ENCODE measurements at regions not wholly inside any gene's neighbourhood (a gene's known extent, or its start where the extent isn't known, plus 50 kb on each side); places are given as distances from the start of the nearest gene placed in this dataset.

GRCh38 chr2:149991576-149991975 lies 404.0 kb upstream of the MMADHC start:
- Histone ChIP-seq H4K20me1 (ENCODE audit: control insufficient read depth, extremely low read depth, insufficient read depth, low read length) (no peaks in the 10 kb centered on the region), H3K36me3 (ENCODE audit: control insufficient read depth, insufficient read depth, low read length) (no peaks in the 10 kb centered on the region), H3K27me3 (ENCODE audit: control insufficient read depth, insufficient read depth, low read length) (no peaks in the 10 kb centered on the region), H3K9ac (ENCODE audit: insufficient read depth, low read length) (no peak overlapping the region), H3K9me3 (ENCODE audit: control insufficient read depth, insufficient read depth, low read depth, low read length) (no peaks in the 10 kb centered on the region), H3K4me1 (ENCODE audit: control insufficient read depth, extremely low read depth, insufficient read depth, low read length) (peaks cover 3% of the 10 kb centered on the region), H3K4me3 (replicated peaks in 1 of 4; ENCODE audit: control extremely low read depth in 1 of 4, insufficient read depth in 1 of 4, low read depth in 3 of 4, low read length in 4 of 4) (no peak overlapping the region), H3K4me2 (ENCODE audit: extremely low read depth, insufficient read depth, low read length) (no peak overlapping the region), H3K79me2 (ENCODE audit: control insufficient read depth, insufficient read depth, low read length) (no peaks in the 10 kb centered on the region), H3K27ac (ENCODE audit: insufficient read depth, low read length) (no peak overlapping the region), H2AFZ (ENCODE audit: low read length) (no peak overlapping the region)
- TF ChIP-seq CTCF (conservative IDR thresholded peaks at IDR 0.05 in 1 of 2, IDR thresholded peaks at IDR 0.05 in 1 of 2; ENCODE audit: low read depth in 1 of 2, low read length in 2 of 2) (no peak), EZH2 (IDR thresholded peaks at IDR 0.05; ENCODE audit: low read length, missing control alignments) (no peak)
- peak; percentile 54 to 84 for DNase-seq (ENCODE audit: low read depth in 2 of 2)

GRCh38 chr2:149990965-149991364 lies 403.4 kb upstream of the MMADHC start:
- no peaks in the 10 kb centered on the region for H4K20me1 ChIP-seq (ENCODE audit: control insufficient read depth, extremely low read depth, insufficient read depth, low read length)
- H3K4me3 ChIP-seq (replicated peaks in 1 of 4; ENCODE audit: control extremely low read depth in 1 of 4, insufficient read depth in 1 of 4, low read depth in 3 of 4, low read length in 4 of 4), result no peak overlapping the region
- H3K27me3 ChIP-seq (ENCODE audit: control insufficient read depth, insufficient read depth, low read length), result no peaks in the 10 kb centered on the region
- no peaks in the 10 kb centered on the region for H3K9me3 ChIP-seq (ENCODE audit: control insufficient read depth, insufficient read depth, low read depth, low read length)
- peaks cover 3% of the 10 kb centered on the region for H3K4me1 ChIP-seq (ENCODE audit: control insufficient read depth, extremely low read depth, insufficient read depth, low read length)
- H2AFZ ChIP-seq (ENCODE audit: low read length), result no peak overlapping the region
- no peak overlapping the region for H3K4me2 ChIP-seq (ENCODE audit: extremely low read depth, insufficient read depth, low read length)
- no peaks in the 10 kb centered on the region for H3K79me2 ChIP-seq (ENCODE audit: control insufficient read depth, insufficient read depth, low read length)
- H3K36me3 ChIP-seq (ENCODE audit: control insufficient read depth, insufficient read depth, low read length), result no peaks in the 10 kb centered on the region
- no peak for DNase-seq (ENCODE audit: low read depth in 2 of 2)
- no peak overlapping the region for H3K27ac ChIP-seq (ENCODE audit: insufficient read depth, low read length)
- no peak for TF ChIP-seq CTCF (conservative IDR thresholded peaks at IDR 0.05 in 1 of 2, IDR thresholded peaks at IDR 0.05 in 1 of 2; ENCODE audit: low read depth in 1 of 2, low read length in 2 of 2)
- TF ChIP-seq EZH2 (IDR thresholded peaks at IDR 0.05; ENCODE audit: low read length, missing control alignments), result no peak
- H3K9ac ChIP-seq (ENCODE audit: insufficient read depth, low read length), result no peak overlapping the region

GRCh38 chr2:149989447-149990063 lies 402.0 kb upstream of the MMADHC start:
- H3K9ac ChIP-seq (ENCODE audit: insufficient read depth, low read length), result no peak overlapping the region
- TF ChIP-seq EZH2 (IDR thresholded peaks at IDR 0.05; ENCODE audit: low read length, missing control alignments) (no peak), CTCF (conservative IDR thresholded peaks at IDR 0.05 in 1 of 2, IDR thresholded peaks at IDR 0.05 in 1 of 2; ENCODE audit: low read depth in 1 of 2, low read length in 2 of 2) (no peak)
- no peaks in the 10 kb centered on the region for H3K9me3 ChIP-seq (ENCODE audit: control insufficient read depth, insufficient read depth, low read depth, low read length)
- H3K27ac ChIP-seq (ENCODE audit: insufficient read depth, low read length), result no peak overlapping the region
- no peak overlapping the region for H2AFZ ChIP-seq (ENCODE audit: low read length)
- H3K4me1 ChIP-seq (ENCODE audit: control insufficient read depth, extremely low read depth, insufficient read depth, low read length), result peaks cover 3% of the 10 kb centered on the region
- H3K27me3 ChIP-seq (ENCODE audit: control insufficient read depth, insufficient read depth, low read length), result no peaks in the 10 kb centered on the region
- H3K36me3 ChIP-seq (ENCODE audit: control insufficient read depth, insufficient read depth, low read length), result no peaks in the 10 kb centered on the region
- no peaks in the 10 kb centered on the region for H3K79me2 ChIP-seq (ENCODE audit: control insufficient read depth, insufficient read depth, low read length)
- peak overlapping the region; percentile 41 for H3K4me2 ChIP-seq (ENCODE audit: extremely low read depth, insufficient read depth, low read length)
- H3K4me3 ChIP-seq (replicated peaks in 1 of 4; ENCODE audit: control extremely low read depth in 1 of 4, insufficient read depth in 1 of 4, low read depth in 3 of 4, low read length in 4 of 4), result no peak overlapping the region
- DNase-seq (ENCODE audit: low read depth in 2 of 2), result peak; percentile 5 to 76
- no peaks in the 10 kb centered on the region for H4K20me1 ChIP-seq (ENCODE audit: control insufficient read depth, extremely low read depth, insufficient read depth, low read length)

Measured in fibroblast of lung (primary cell).